ENCODE measurements at regions not wholly inside any gene's neighbourhood (a gene's known extent, or its start where the extent isn't known, plus 50 kb on each side); places are given as distances from the start of the nearest gene placed in this dataset.

GRCh38 chr17:68185820-68186219 is 62.0 kb upstream of the AMZ2 start:
- DNase-seq = no peak

GRCh38 chr17:68190495-68190894 is 57.3 kb upstream of the AMZ2 start:
- no peak for DNase-seq

- DNase-seq = peak; percentile 25
Measured at GRCh38 chr17:68195667-68196393, 52.0 kb upstream of the AMZ2 start.

GRCh38 chr17:68196394-68197090 is 51.3 kb upstream of the AMZ2 start:
- peak; percentile 19 for DNase-seq

GRCh38 chr17:68197091-68197996 is 50.5 kb upstream of the AMZ2 start:
- DNase-seq = peak; percentile 47

- peak; percentile 37 for DNase-seq
Measured at GRCh38 chr17:68197997-68198930, 49.6 kb upstream of the AMZ2 start.

Data from activated naive CD4-positive, alpha-beta T cell treated with anti-CD3 and anti-CD28 coated beads, Interleukin-2, amount 50 U/mL, for 16 hours (primary cell).